ENCODE measurements at regions not wholly inside any gene's neighbourhood (a gene's known extent, or its start where the extent isn't known, plus 50 kb on each side); places are given as distances from the start of the nearest gene placed in this dataset.

DNA sequence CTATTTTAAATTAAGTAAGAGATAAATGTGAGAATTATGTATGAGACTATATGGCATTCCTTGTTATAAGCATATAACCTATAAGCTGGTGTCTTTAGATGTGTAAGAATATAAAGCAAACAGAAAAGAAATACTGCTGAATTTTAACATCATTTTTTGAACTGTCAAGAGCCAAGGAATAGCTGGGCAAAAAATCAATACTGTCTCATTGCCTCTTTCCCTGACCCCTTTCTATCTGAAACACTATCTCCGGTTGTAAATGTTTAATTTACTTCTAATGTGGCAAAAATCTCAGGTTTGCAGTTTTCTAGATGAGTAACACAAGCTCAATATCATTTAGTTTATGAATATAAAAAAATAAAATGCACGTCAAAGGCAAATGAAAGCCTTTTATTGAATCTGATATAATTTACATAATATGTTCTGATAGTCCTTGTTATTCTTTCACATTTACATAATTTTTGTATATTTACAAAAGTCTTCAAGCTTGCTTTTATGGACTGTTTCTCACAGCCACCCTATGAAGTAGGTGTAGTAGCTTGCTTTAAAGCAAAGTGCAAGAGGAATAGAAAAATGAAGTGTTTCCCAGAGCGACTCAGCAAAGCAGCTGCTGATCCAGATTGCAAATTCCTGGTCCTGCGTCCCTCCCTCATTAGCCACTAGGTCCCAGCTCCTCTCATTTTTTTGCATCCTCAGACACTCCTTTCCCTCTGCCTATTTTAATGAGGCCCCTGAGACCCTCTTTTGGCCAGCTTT lies 188.2 kb upstream of the RFC3 start:
- TF ChIP-seq, protein P1, sequence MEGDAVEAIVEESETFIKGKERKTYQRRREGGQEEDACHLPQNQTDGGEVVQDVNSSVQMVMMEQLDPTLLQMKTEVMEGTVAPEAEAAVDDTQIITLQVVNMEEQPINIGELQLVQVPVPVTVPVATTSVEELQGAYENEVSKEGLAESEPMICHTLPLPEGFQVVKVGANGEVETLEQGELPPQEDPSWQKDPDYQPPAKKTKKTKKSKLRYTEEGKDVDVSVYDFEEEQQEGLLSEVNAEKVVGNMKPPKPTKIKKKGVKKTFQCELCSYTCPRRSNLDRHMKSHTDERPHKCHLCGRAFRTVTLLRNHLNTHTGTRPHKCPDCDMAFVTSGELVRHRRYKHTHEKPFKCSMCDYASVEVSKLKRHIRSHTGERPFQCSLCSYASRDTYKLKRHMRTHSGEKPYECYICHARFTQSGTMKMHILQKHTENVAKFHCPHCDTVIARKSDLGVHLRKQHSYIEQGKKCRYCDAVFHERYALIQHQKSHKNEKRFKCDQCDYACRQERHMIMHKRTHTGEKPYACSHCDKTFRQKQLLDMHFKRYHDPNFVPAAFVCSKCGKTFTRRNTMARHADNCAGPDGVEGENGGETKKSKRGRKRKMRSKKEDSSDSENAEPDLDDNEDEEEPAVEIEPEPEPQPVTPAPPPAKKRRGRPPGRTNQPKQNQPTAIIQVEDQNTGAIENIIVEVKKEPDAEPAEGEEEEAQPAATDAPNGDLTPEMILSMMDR (IDR thresholded peaks at IDR 0.05): no peak
- no peak for TF ChIP-seq POLR2A (IDR thresholded peaks at IDR 0.05; ENCODE audit: low read depth)

Measured in esophagus muscularis mucosa (tissue), 3 donors.